SU-DHL-6 (cell line): ENCODE measurements at regions not wholly inside any gene's neighbourhood (a gene's known extent, or its start where the extent isn't known, plus 50 kb on each side); places are given as distances from the start of the nearest gene placed in this dataset.

Experiments
- H2AFZ ChIP-seq: fragments of 200-600 bp; sonication (generic); 2 replicates; pipeline ENCODE4 v1.6.1; 2014; ENCODE audit warnings: low read depth, mild to moderate bottlenecking, moderate library complexity, mixed read lengths, antibody characterized with exemption, low read length; ENCODE audit not compliant: severe bottlenecking
- H3F3A ChIP-seq: fragments of 200-600 bp; shearing (Covaris generic); 2 replicates; pipeline ENCODE4 v1.6.0; 2016; ENCODE audit warnings: antibody characterized with exemption, mild to moderate bottlenecking; ENCODE audit not compliant: insufficient read depth
- H3K27ac ChIP-seq: fragments of 200-600 bp; sonication (generic); 2 replicates; pipeline ENCODE4 v1.5.1; 2016; ENCODE audit warnings: low read depth, mild to moderate bottlenecking, low read length, moderate library complexity, mixed read lengths
- H3K27me3 ChIP-seq: fragments of 200-600 bp; sonication (generic), shearing (Covaris generic); 2 replicates; pipeline ENCODE4 v1.6.0; 2014; ENCODE audit warnings: mild to moderate bottlenecking, low read length
- H3K36me3 ChIP-seq: fragments of 200-600 bp; sonication (generic); 2 replicates; pipeline ENCODE4 v1.6.1; 2014; ENCODE audit warnings: mild to moderate bottlenecking, low read length, mixed read lengths
- H3K4me2 ChIP-seq: fragments of 300-600, 200-600 bp; shearing (Covaris generic), sonication (generic); 2 replicates; pipeline ENCODE4 v1.6.0; 2014; ENCODE audit warnings: low read length, low read depth, mild to moderate bottlenecking; ENCODE audit not compliant: poor library complexity, severe bottlenecking
- H3K4me3 ChIP-seq: fragments of 200-600 bp; sonication (generic); 2 replicates; pipeline ENCODE4 v1.5.1; 2014; ENCODE audit warnings: antibody characterized with exemption, low read length, mild to moderate bottlenecking, mixed read lengths; ENCODE audit not compliant: insufficient read depth, poor library complexity, severe bottlenecking
- H3K79me2 ChIP-seq: fragments of 200-600 bp; sonication (generic); 2 replicates; pipeline ENCODE4 v1.6.1; 2014; ENCODE audit warnings: mild to moderate bottlenecking, low read length, moderate library complexity; ENCODE audit not compliant: insufficient read depth
- H3K9ac ChIP-seq: fragments of 200-600 bp; sonication (generic); 2 replicates; pipeline ENCODE4 v1.7.0; 2014; ENCODE audit warnings: mild to moderate bottlenecking, low read length
- H3K9me2 ChIP-seq: fragments of 200-600 bp; sonication (generic); replicated peaks from 2 replicates; pipeline ENCODE4 v1.6.1; 2014; ENCODE audit warnings: low read length; ENCODE audit not compliant: insufficient read depth
- H3K9me3 ChIP-seq: fragments of 200-600 bp; sonication (generic); 2 replicates; pipeline ENCODE4 v1.6.1; 2014; ENCODE audit warnings: low read length, mixed read lengths; ENCODE audit not compliant: insufficient read depth
- H4K20me1 ChIP-seq: fragments of 200-600 bp; sonication (generic); 2 replicates; pipeline ENCODE4 v1.6.1; 2014; ENCODE audit warnings: low read depth, mild to moderate bottlenecking, antibody characterized with exemption, low read length, moderate library complexity, mixed read lengths
- EZH2phosphoT487 ChIP-seq: fragments of 200-600 bp; sonication (generic), shearing (Covaris generic); conservative IDR thresholded peaks from 2 replicates; pipeline ENCODE4 v1.6.1; 2018; ENCODE audit warnings: mild to moderate bottlenecking, antibody characterized with exemption, low read length, moderate library complexity, mixed read lengths
- TF ChIP-seq, protein P1 (sequence below): fragments of 200-600 bp; sonication (generic); IDR thresholded peaks from one replicate; pipeline ENCODE4 v1.5.1; 2017; ENCODE audit warnings: antibody characterized with exemption, mild to moderate bottlenecking, low read length, moderate library complexity; ENCODE audit not compliant: insufficient read depth, poor library complexity, severe bottlenecking

- Histone ChIP-seq H3K4me3 (no peak overlapping the region), H3K9me2 (no peaks in the 10 kb centered on the region), H2AFZ (no peak overlapping the region), H3K36me3 (no peaks in the 10 kb centered on the region), H3K27me3 (no peaks in the 10 kb centered on the region), H3K27ac (no peak overlapping the region), H3F3A (no peaks in the 10 kb centered on the region), H3K9ac (no peak overlapping the region), H3K79me2 (no peaks in the 10 kb centered on the region), H4K20me1 (no peaks in the 10 kb centered on the region), H3K9me3 (no peaks in the 10 kb centered on the region), H3K4me2 (no peak overlapping the region)
- TF ChIP-seq, protein P1, sequence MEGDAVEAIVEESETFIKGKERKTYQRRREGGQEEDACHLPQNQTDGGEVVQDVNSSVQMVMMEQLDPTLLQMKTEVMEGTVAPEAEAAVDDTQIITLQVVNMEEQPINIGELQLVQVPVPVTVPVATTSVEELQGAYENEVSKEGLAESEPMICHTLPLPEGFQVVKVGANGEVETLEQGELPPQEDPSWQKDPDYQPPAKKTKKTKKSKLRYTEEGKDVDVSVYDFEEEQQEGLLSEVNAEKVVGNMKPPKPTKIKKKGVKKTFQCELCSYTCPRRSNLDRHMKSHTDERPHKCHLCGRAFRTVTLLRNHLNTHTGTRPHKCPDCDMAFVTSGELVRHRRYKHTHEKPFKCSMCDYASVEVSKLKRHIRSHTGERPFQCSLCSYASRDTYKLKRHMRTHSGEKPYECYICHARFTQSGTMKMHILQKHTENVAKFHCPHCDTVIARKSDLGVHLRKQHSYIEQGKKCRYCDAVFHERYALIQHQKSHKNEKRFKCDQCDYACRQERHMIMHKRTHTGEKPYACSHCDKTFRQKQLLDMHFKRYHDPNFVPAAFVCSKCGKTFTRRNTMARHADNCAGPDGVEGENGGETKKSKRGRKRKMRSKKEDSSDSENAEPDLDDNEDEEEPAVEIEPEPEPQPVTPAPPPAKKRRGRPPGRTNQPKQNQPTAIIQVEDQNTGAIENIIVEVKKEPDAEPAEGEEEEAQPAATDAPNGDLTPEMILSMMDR: no peak
- no peak for TF ChIP-seq EZH2phosphoT487
Observed at GRCh38 chr3:63004448-63004847, 129.2 kb upstream of the CADPS start.

- Histone ChIP-seq H3K27ac (no peak overlapping the region), H3K9me2 (no peaks in the 10 kb centered on the region), H3K27me3 (no peaks in the 10 kb centered on the region), H4K20me1 (no peaks in the 10 kb centered on the region), H3K9me3 (no peaks in the 10 kb centered on the region), H2AFZ (no peak overlapping the region), H3K4me3 (no peak overlapping the region), H3K9ac (no peak overlapping the region), H3K36me3 (no peaks in the 10 kb centered on the region), H3F3A (no peaks in the 10 kb centered on the region), H3K4me2 (no peak overlapping the region), H3K79me2 (no peaks in the 10 kb centered on the region)
- TF ChIP-seq EZH2phosphoT487: no peak
- TF ChIP-seq, protein P1: no peak
Observed at GRCh38 chr3:63015614-63016309, 140.5 kb upstream of the CADPS start.

- no peaks in the 10 kb centered on the region for H3K27me3 ChIP-seq
- H3K4me3 ChIP-seq: no peak overlapping the region
- H3K9me2 ChIP-seq: no peaks in the 10 kb centered on the region
- H4K20me1 ChIP-seq: no peaks in the 10 kb centered on the region
- H3K36me3 ChIP-seq: no peaks in the 10 kb centered on the region
- no peak overlapping the region for H3K9ac ChIP-seq
- H2AFZ ChIP-seq: no peak overlapping the region
- no peaks in the 10 kb centered on the region for H3F3A ChIP-seq
- peaks cover 7% of the 10 kb centered on the region; the same call in 1 of the 2 replicates for H3K9me3 ChIP-seq
- no peaks in the 10 kb centered on the region for H3K79me2 ChIP-seq
- TF ChIP-seq EZH2phosphoT487: no peak
- H3K27ac ChIP-seq: no peak overlapping the region
- H3K4me2 ChIP-seq: no peak overlapping the region
Observed at GRCh38 chr3:63022114-63022513, 146.9 kb upstream of the CADPS start.

DNA sequence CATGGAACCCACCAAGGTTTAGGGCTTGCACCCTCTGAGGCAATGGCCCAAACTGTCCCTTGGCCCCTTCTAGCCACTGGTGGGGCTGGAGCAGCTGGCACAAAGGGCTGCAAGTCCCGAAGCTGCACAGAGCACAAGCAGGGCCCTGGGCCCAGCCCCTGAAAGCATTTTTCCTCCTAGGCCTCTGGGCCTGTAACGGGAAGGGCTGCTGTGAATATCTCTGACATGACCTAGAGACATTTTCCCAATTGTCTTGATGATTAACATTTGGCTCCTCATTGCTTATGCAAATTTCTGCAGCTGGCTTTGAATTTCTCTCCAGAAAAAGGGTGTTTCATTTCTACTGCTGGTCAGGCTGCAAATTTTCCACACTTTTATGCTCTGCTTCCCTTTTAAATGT, 151.5 kb upstream of the CADPS start:
- H2AFZ ChIP-seq: no peak overlapping the region
- H3F3A ChIP-seq: no peaks in the 10 kb centered on the region
- no peaks in the 10 kb centered on the region for H3K9me2 ChIP-seq
- no peaks in the 10 kb centered on the region for H3K79me2 ChIP-seq
- H3K4me2 ChIP-seq: no peak overlapping the region
- H3K27ac ChIP-seq: no peak overlapping the region
- no peaks in the 10 kb centered on the region for H4K20me1 ChIP-seq
- H3K9ac ChIP-seq: no peak overlapping the region
- no peak overlapping the region for H3K4me3 ChIP-seq
- peaks cover 7% of the 10 kb centered on the region; the same call in 1 of the 2 replicates for H3K9me3 ChIP-seq
- H3K27me3 ChIP-seq: no peaks in the 10 kb centered on the region
- no peak for TF ChIP-seq EZH2phosphoT487
- TF ChIP-seq, protein P1: no peak
- H3K36me3 ChIP-seq: no peaks in the 10 kb centered on the region
